Endothelial cell of umbilical vein (primary cell): ENCODE measurements at regions not wholly inside any gene's neighbourhood (a gene's known extent, or its start where the extent isn't known, plus 50 kb on each side); places are given as distances from the start of the nearest gene placed in this dataset.

Experiments
- BruUV-seq: library from RNA; stranded (reverse); fragments of 400-500 nt; replicated peaks from 2 replicates; lab custom pipeline; 2021; lab: Mats Ljungman, UMichigan
- CTCF ChIA-PET: fragments of 300-600, 350-600 bp; sonication (Branson Sonifier 250); formaldehyde crosslinking; loops from one replicate; lab custom pipeline; 2021; ENCODE audit warnings: antibody characterized with exemption, inconsistent platforms; lab: Charles Lee
- POLR2A ChIA-PET: fragments of 300-600, 350-600 bp; sonication (Branson Sonifier 250); formaldehyde crosslinking; loops from one replicate; lab custom pipeline; 2021; ENCODE audit warnings: antibody characterized with exemption, inconsistent platforms; lab: Charles Lee
- DNase-seq: peaks from one replicate; pipeline ENCODE4 v3.0.0-alpha.2; 2011; ENCODE audit warnings: low read depth, low spot score
- FAIRE-seq: peaks from 2 replicates; lab custom pipeline; 2011; peaks lifted over from hg19 to GRCh38; lab: Jason Lieb, UNC
- H2AFZ ChIP-seq: 2 replicates; pipeline ENCODE4 v1.6.0; 2012; ENCODE audit warnings: low read depth, low read length, control low read depth, inconsistent platforms
- H3K27ac ChIP-seq: 2 replicates; pipeline ENCODE4 v1.5.1; 2011; ENCODE audit warnings: low read depth, mild to moderate bottlenecking, control low read depth, low read length, moderate library complexity; ENCODE audit not compliant: insufficient read depth
- H3K27me3 ChIP-seq, 2 experiments: 2 replicates each; pipeline versions ENCODE4 v1.6.0 to v1.6.1; 2011; ENCODE audit warnings: low read length in 2 of 2, mixed read lengths in 1 of 2; ENCODE audit not compliant: control insufficient read depth in 2 of 2, insufficient read depth in 2 of 2
- H3K36me3 ChIP-seq, 2 experiments: 2 replicates in 1 of 2; 3 replicates in 1 of 2; pipeline ENCODE4 v1.5.1; 2011; ENCODE audit warnings: low read length in 2 of 2, mild to moderate bottlenecking in 1 of 2, moderate library complexity in 1 of 2; ENCODE audit not compliant: control insufficient read depth in 2 of 2, insufficient read depth in 2 of 2; ENCODE audit errors: extremely low read depth in 1 of 2
- H3K4me1 ChIP-seq: 3 replicates; pipeline ENCODE4 v1.5.1; 2011; ENCODE audit warnings: mild to moderate bottlenecking, low read length; ENCODE audit not compliant: control insufficient read depth, insufficient read depth; ENCODE audit errors: extremely low read depth
- H3K4me2 ChIP-seq: 2 replicates; pipeline ENCODE4 v1.6.1; 2011; ENCODE audit warnings: low read length, control low read depth, mixed read lengths; ENCODE audit not compliant: insufficient read depth
- H3K4me3 ChIP-seq, 3 experiments: fragments of 200-600 bp in 1 of 3; sonication (generic), shearing (Covaris generic) in 1 of 3; replicated peaks in 1 of 3; 2 replicates each; pipeline ENCODE4 v1.5.1; 2011 to 2016; ENCODE audit warnings: control low read depth in 3 of 3, low read length in 3 of 3, mild to moderate bottlenecking in 2 of 3, inconsistent platforms in 1 of 3, low read depth in 1 of 3, moderate library complexity in 1 of 3; ENCODE audit not compliant: insufficient read depth in 1 of 3
- H3K79me2 ChIP-seq: 2 replicates; pipeline ENCODE4 v1.6.0; 2012; ENCODE audit warnings: low read length, inconsistent platforms; ENCODE audit not compliant: control insufficient read depth, insufficient read depth
- H3K9ac ChIP-seq: replicated peaks from 2 replicates; pipeline ENCODE3; 2011; ENCODE audit warnings: low read length, control low read depth; ENCODE audit not compliant: insufficient read depth; ENCODE audit errors: extremely low read depth
- H3K9me1 ChIP-seq: replicated peaks from 3 replicates; pipeline ENCODE4 v1.6.0; 2011; ENCODE audit warnings: mild to moderate bottlenecking, low read length; ENCODE audit not compliant: control insufficient read depth, insufficient read depth; ENCODE audit errors: extremely low read depth
- H3K9me3 ChIP-seq: replicated peaks from 2 replicates; pipeline ENCODE4 v1.5.1; 2012; ENCODE audit warnings: low read length, inconsistent platforms; ENCODE audit not compliant: control insufficient read depth, insufficient read depth
- H4K20me1 ChIP-seq: replicated peaks from 2 replicates; pipeline ENCODE3; 2011; ENCODE audit warnings: mild to moderate bottlenecking, low read length; ENCODE audit not compliant: control insufficient read depth, insufficient read depth; ENCODE audit errors: extremely low read depth
- JUN ChIP-seq: IDR thresholded peaks from 2 replicates; pipeline ENCODE4 v1.6.1; 2011; ENCODE audit warnings: borderline replicate concordance, low read depth; ENCODE audit not compliant: insufficient read length, insufficient read depth
- MYC ChIP-seq: IDR thresholded peaks from one replicate; pipeline ENCODE4 v1.6.1; 2011; ENCODE audit warnings: mild to moderate bottlenecking, low read depth, low read length
- POLR2AphosphoS5 ChIP-seq: IDR thresholded peaks from 2 replicates; pipeline ENCODE4 v1.6.1; 2012; ENCODE audit warnings: low read depth, mild to moderate bottlenecking, control low read depth, low read length, moderate library complexity; ENCODE audit not compliant: insufficient read depth
- dilution Hi-C: fragments of 300-500 bp; cut with MboI; formaldehyde crosslinking; loops from one replicate; pipeline ENCODE4 v1.15.0; 2019; ENCODE audit warnings: low sequenced_read_pairs; ENCODE audit not compliant: extremely low pct_ligation_motif_present
- intact Hi-C: fragments of 100-400 bp; cut with micrococcal nuclease; formaldehyde crosslinking; loops from one replicate; pipeline ENCODE4 v1.10.0; 2022
- TF ChIP-seq, protein P1 (sequence below): IDR thresholded peaks from 2 replicates; pipeline ENCODE4 v1.6.1; 2011; ENCODE audit not compliant: insufficient read depth, insufficient read length
- TF ChIP-seq, protein P2 (sequence below), 2 donors: IDR thresholded peaks; 1 replicate in 1 of 2; 2 replicates in 1 of 2; pipeline ENCODE4 v1.5.1; 2011; ENCODE audit warnings: low read length in 2 of 2, mild to moderate bottlenecking in 2 of 2, moderate library complexity in 2 of 2, control low read depth in 1 of 2, inconsistent platforms in 1 of 2, low read depth in 1 of 2; ENCODE audit not compliant: insufficient read depth in 1 of 2; ENCODE audit errors: extremely low read depth in 1 of 2

DNA sequence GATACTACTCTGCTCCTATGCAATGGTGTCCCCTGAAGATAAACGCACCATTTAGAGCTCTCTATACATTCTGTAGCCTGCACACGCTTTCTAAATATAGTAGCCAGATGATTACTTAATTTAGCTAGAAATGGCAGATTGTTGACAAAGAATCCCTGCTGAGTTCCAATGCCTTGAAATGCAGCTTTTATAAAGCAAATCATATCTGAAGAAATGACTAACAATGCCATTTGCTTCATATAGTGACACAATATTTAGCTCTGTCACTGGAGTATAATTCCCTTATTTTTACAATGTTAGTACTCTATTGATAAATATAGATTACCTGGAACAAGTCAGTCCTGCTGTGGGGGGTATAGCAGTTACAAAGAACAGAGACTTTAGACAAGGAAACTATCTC is 166.2 kb downstream of the CDCA7 start:
- dilution Hi-C loops = no loop called here
- intact Hi-C loops = no loop called here

DNA sequence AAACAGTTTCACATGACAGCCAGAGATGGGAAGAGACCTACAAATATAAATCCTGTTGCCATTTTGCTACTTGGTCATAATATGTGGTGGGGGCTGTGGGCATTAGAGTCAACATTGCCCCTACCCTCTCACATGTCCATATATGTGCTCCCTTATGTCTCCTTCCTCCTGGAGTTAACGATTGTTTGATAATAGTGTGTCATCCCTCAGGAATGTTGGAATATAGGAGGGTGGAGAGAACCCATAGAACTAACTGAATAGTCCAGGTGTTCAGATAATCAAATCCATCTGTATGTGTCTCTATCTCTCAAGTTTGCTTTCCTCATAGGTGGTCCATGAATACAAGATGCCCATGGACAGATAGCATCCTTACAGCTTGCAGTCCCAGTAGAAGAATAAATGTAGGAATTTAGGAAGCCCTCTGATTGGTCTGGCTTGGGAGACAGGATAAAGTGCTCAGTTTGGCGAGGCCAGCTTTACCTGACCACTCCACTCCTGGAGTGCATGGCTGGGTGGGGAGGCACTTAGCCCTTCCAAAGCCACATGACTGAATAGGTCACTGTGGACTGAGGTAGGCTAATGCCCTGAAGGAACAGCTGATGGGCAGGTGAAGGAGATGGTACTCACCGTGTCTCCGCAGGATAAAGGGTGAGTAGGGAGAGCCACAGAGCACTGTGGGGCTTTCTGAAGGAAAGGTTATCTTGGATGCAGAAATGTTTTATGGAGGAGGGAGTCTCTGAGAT is 166.9 kb downstream of the CDCA7 start:
- Histone ChIP-seq H3K36me3 (no peaks in the 10 kb centered on the region), H4K20me1 (no peaks in the 10 kb centered on the region), H3K9me3 (no peaks in the 10 kb centered on the region), H3K27ac (no peak overlapping the region), H3K4me1 (no peaks in the 10 kb centered on the region), H3K9ac (no peak overlapping the region), H3K4me3 (no peak overlapping the region), H3K27me3 (peaks cover 0 to 5% of the 10 kb centered on the region in 2 experiments), H3K4me2 (no peak overlapping the region), H3K79me2 (no peaks in the 10 kb centered on the region), H3K9me1 (no peaks in the 10 kb centered on the region), H2AFZ (no peak overlapping the region)
- no TSS peak for BruUV-seq
- DNase-seq (no peak), FAIRE-seq (no peak)
- no peak for TF ChIP-seq MYC
- TF ChIP-seq, protein P1, sequence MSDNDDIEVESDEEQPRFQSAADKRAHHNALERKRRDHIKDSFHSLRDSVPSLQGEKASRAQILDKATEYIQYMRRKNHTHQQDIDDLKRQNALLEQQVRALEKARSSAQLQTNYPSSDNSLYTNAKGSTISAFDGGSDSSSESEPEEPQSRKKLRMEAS = no peak
- TF ChIP-seq JUN = no peak
- TF ChIP-seq, protein P2, sequence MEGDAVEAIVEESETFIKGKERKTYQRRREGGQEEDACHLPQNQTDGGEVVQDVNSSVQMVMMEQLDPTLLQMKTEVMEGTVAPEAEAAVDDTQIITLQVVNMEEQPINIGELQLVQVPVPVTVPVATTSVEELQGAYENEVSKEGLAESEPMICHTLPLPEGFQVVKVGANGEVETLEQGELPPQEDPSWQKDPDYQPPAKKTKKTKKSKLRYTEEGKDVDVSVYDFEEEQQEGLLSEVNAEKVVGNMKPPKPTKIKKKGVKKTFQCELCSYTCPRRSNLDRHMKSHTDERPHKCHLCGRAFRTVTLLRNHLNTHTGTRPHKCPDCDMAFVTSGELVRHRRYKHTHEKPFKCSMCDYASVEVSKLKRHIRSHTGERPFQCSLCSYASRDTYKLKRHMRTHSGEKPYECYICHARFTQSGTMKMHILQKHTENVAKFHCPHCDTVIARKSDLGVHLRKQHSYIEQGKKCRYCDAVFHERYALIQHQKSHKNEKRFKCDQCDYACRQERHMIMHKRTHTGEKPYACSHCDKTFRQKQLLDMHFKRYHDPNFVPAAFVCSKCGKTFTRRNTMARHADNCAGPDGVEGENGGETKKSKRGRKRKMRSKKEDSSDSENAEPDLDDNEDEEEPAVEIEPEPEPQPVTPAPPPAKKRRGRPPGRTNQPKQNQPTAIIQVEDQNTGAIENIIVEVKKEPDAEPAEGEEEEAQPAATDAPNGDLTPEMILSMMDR (IDR thresholded peaks at IDR 0.05; ENCODE audit: extremely low read depth in 1 of 2, insufficient read depth in 1 of 2, low read depth in 1 of 2, low read length in 2 of 2) = no peak
- dilution Hi-C loops = no loop called here
- ChIA-PET POLR2A (no interaction called here), CTCF (no interaction called here)
- intact Hi-C loops = no loop called here

More for the DNA sequence above, 166.2 kb downstream of the CDCA7 start:
- ChIA-PET POLR2A (no interaction called here), CTCF (interaction anchor here (0.7 to 1.3 kb wide), 2 partner anchors 11 to 118 kb away, joined by 3 read pairs; no protein-coding TSS in a partner anchor)
- no peak overlapping the region for H3K9ac ChIP-seq
- H3K4me3 ChIP-seq = no peak overlapping the region
- no peaks in the 10 kb centered on the region for H4K20me1 ChIP-seq
- no peaks in the 10 kb centered on the region for H3K36me3 ChIP-seq
- H3K9me1 ChIP-seq = no peaks in the 10 kb centered on the region
- TF ChIP-seq, protein P2 (IDR thresholded peaks at IDR 0.05; ENCODE audit: extremely low read depth in 1 of 2, insufficient read depth in 1 of 2, low read depth in 1 of 2, low read length in 2 of 2) = no peak
- no peak for TF ChIP-seq POLR2AphosphoS5
- H3K4me1 ChIP-seq = no peaks in the 10 kb centered on the region
- H3K27me3 ChIP-seq = peaks cover 0 to 5% of the 10 kb centered on the region in 2 experiments
- H3K9me3 ChIP-seq = no peaks in the 10 kb centered on the region
- no peaks in the 10 kb centered on the region for H3K79me2 ChIP-seq
- BruUV-seq = no TSS peak
- no peak overlapping the region for H3K4me2 ChIP-seq
- no peak overlapping the region for H3K27ac ChIP-seq
- DNase-seq = no peak
- FAIRE-seq = no peak
- no peak overlapping the region for H2AFZ ChIP-seq
